Small intestine (tissue), 7 donors: ENCODE measurements at regions not wholly inside any gene's neighbourhood (a gene's known extent, or its start where the extent isn't known, plus 50 kb on each side); places are given as distances from the start of the nearest gene placed in this dataset.
A peak's percentile ranks its signal among the peaks of the same experiment; 100 is the strongest.

ENCODE experiments used
- DNase-seq, 2 donors: peaks; one replicate each; pipeline versions ENCODE4 v3.0.0 to v3.0.0-alpha.2; 2013
- FAIRE-seq: peaks from 2 replicates; lab custom pipeline; 2012; peaks lifted over from hg19 to GRCh38; lab: Jason Lieb, UNC
- H3K27ac ChIP-seq, 3 donors: one replicate each; pipeline ENCODE4 v1.5.1; 2013; ENCODE audit warnings: low read length in 2 of 3, mild to moderate bottlenecking in 2 of 3, control low read depth in 1 of 3, inconsistent platforms in 1 of 3, low read depth in 1 of 3, moderate library complexity in 1 of 3
- H3K27me3 ChIP-seq, 3 donors: one replicate each; pipeline ENCODE4 v1.6.1; 2013; ENCODE audit warnings: low read length in 3 of 3, inconsistent platforms in 1 of 3; ENCODE audit not compliant: control insufficient read depth in 3 of 3, insufficient read depth in 3 of 3
- H3K36me3 ChIP-seq, 3 donors: one replicate each; pipeline ENCODE4 v1.6.1; 2013; ENCODE audit warnings: low read length in 3 of 3, inconsistent platforms in 1 of 3, low read depth in 1 of 3, mild to moderate bottlenecking in 1 of 3, moderate library complexity in 1 of 3; ENCODE audit not compliant: control insufficient read depth in 3 of 3, insufficient read depth in 2 of 3
- H3K4me1 ChIP-seq, 3 donors: one replicate each; pipeline ENCODE4 v1.6.1; 2013; ENCODE audit warnings: low read length in 2 of 3, inconsistent platforms in 1 of 3, low read depth in 1 of 3, mild to moderate bottlenecking in 1 of 3, moderate library complexity in 1 of 3; ENCODE audit not compliant: control insufficient read depth in 3 of 3, insufficient read depth in 2 of 3
- H3K4me3 ChIP-seq, 3 donors: one replicate each; pipeline ENCODE4 v1.5.1; 2013; ENCODE audit warnings: low read length in 3 of 3, control low read depth in 1 of 3, inconsistent platforms in 1 of 3, low read depth in 1 of 3, mild to moderate bottlenecking in 1 of 3, moderate library complexity in 1 of 3
- H3K9me3 ChIP-seq, 2 donors: one replicate each; pipeline ENCODE4 v1.6.1; 2013; ENCODE audit warnings: low read depth in 1 of 2, low read length in 1 of 2; ENCODE audit not compliant: control insufficient read depth in 2 of 2, insufficient read depth in 1 of 2
- WGBS, 3 donors: extraction: QIAGEN DNeasy Blood & Tissue Kit; methylation state at CpG; one replicate each; pipeline ENCODE4 v1.1.7; 2013; 5-methylcytosine and 5-hydroxymethylcytosine counted together
- donor health status: healthy with polysubstance abuse.
- donor health status: control.
- donor health status: control.
- donor health status: Bipolar disorder and iron deficiency.
- donor health status: healthy.

- WGBS, 3 donors, result 75 to 89% (median 79%) methylated on average over 1 of the region's 1 CpG
- Histone ChIP-seq H3K9me3 (no peaks in the 10 kb centered on the region), H3K27me3 (no peaks in the 10 kb centered on the region), H3K27ac (no peak overlapping the region), H3K4me3 (no peak overlapping the region), H3K4me1 (no peaks in the 10 kb centered on the region), H3K36me3 (no peaks in the 10 kb centered on the region)
- DNase-seq, result no peak
- FAIRE-seq, result no peak
Measured at GRCh38 chr4:14249226-14249625, 621.7 kb upstream of the BOD1L1 start.

GRCh38 chr4:14254252-14254651, 626.7 kb upstream of the BOD1L1 start:
- H3K9me3 ChIP-seq, result no peaks in the 10 kb centered on the region
- FAIRE-seq (no peak), DNase-seq (peak; percentile 29 to 36)
- no peaks in the 10 kb centered on the region for H3K4me1 ChIP-seq
- no peak overlapping the region for H3K4me3 ChIP-seq
- H3K27me3 ChIP-seq, result no peaks in the 10 kb centered on the region
- no peaks in the 10 kb centered on the region for H3K36me3 ChIP-seq
- WGBS, 3 donors, result 84 to 92% (median 91%) methylated on average over 4 of the region's 4 CpGs
- no peak overlapping the region for H3K27ac ChIP-seq

- no peaks in the 10 kb centered on the region for H3K9me3 ChIP-seq
- FAIRE-seq (no peak), DNase-seq (no peak)
- WGBS, 3 donors, result 83 to 96% (median 85%) methylated on average over 1 of the region's 1 CpG
- no peaks in the 10 kb centered on the region for H3K27me3 ChIP-seq
- H3K4me3 ChIP-seq, result no peak overlapping the region
- H3K27ac ChIP-seq, result no peak overlapping the region
- H3K4me1 ChIP-seq, result no peaks in the 10 kb centered on the region
- H3K36me3 ChIP-seq, result no peaks in the 10 kb centered on the region
Measured at GRCh38 chr4:14254926-14255325, 627.4 kb upstream of the BOD1L1 start.

- 79 to 94% (median 84%) methylated on average over 1 of the region's 1 CpG for WGBS, 3 donors
- no peak for FAIRE-seq
- Histone ChIP-seq H3K36me3 (no peaks in the 10 kb centered on the region), H3K27ac (no peak overlapping the region), H3K4me3 (no peak overlapping the region), H3K9me3 (no peaks in the 10 kb centered on the region), H3K27me3 (no peaks in the 10 kb centered on the region), H3K4me1 (no peaks in the 10 kb centered on the region)
- no peak for DNase-seq
Measured at GRCh38 chr4:14257903-14258302, 630.4 kb upstream of the BOD1L1 start.

GRCh38 chr4:14259936-14260335, 632.4 kb upstream of the BOD1L1 start:
- Histone ChIP-seq H3K27ac (no peak overlapping the region), H3K9me3 (no peaks in the 10 kb centered on the region), H3K36me3 (no peaks in the 10 kb centered on the region), H3K4me1 (no peaks in the 10 kb centered on the region), H3K4me3 (no peak overlapping the region), H3K27me3 (no peaks in the 10 kb centered on the region)
- DNase-seq (no peak), FAIRE-seq (no peak)
- 84 to 85% (median 84%) methylated on average over 4 of the region's 4 CpGs for WGBS, 3 donors

- Histone ChIP-seq H3K9me3 (no peaks in the 10 kb centered on the region), H3K27me3 (no peaks in the 10 kb centered on the region), H3K27ac (no peak overlapping the region), H3K4me3 (no peak overlapping the region), H3K4me1 (no peaks in the 10 kb centered on the region), H3K36me3 (no peaks in the 10 kb centered on the region)
- FAIRE-seq (no peak), DNase-seq (no peak)
- WGBS, 3 donors, result 88 to 89% (median 88%) methylated on average over 3 of the region's 3 CpGs
Measured at GRCh38 chr4:14260591-14260990, 633.1 kb upstream of the BOD1L1 start.

- no peak for FAIRE-seq
- Histone ChIP-seq H3K9me3 (no peaks in the 10 kb centered on the region), H3K4me1 (no peaks in the 10 kb centered on the region), H3K4me3 (no peak overlapping the region), H3K27ac (no peak overlapping the region), H3K27me3 (no peaks in the 10 kb centered on the region), H3K36me3 (no peaks in the 10 kb centered on the region)
- 67 to 78% (median 76%) methylated on average over 4 of the region's 4 CpGs for WGBS, 3 donors
- DNase-seq, result no peak
Measured at GRCh38 chr4:14262221-14262620, 634.7 kb upstream of the BOD1L1 start.

- DNase-seq (peak; percentile 5 to 17), FAIRE-seq (no peak)
- Histone ChIP-seq H3K27me3 (no peaks in the 10 kb centered on the region), H3K4me1 (no peaks in the 10 kb centered on the region), H3K27ac (no peak overlapping the region), H3K36me3 (no peaks in the 10 kb centered on the region), H3K4me3 (no peak overlapping the region), H3K9me3 (no peaks in the 10 kb centered on the region)
- 35 to 66% (median 43%) methylated on average over 4 of the region's 4 CpGs for WGBS, 3 donors
Measured at GRCh38 chr4:14264437-14264836, 636.9 kb upstream of the BOD1L1 start.

GRCh38 chr4:14265651-14266050, 638.1 kb upstream of the BOD1L1 start:
- no peak for DNase-seq
- WGBS, 3 donors, result 91 to 96% (median 95%) methylated on average over 5 of the region's 5 CpGs
- Histone ChIP-seq H3K27ac (no peak overlapping the region), H3K9me3 (no peaks in the 10 kb centered on the region), H3K4me3 (no peak overlapping the region), H3K36me3 (no peaks in the 10 kb centered on the region), H3K4me1 (no peaks in the 10 kb centered on the region), H3K27me3 (no peaks in the 10 kb centered on the region)
- FAIRE-seq, result no peak
